ENCODE measurements at regions not wholly inside any gene's neighbourhood (a gene's known extent, or its start where the extent isn't known, plus 50 kb on each side); places are given as distances from the start of the nearest gene placed in this dataset.

DNA sequence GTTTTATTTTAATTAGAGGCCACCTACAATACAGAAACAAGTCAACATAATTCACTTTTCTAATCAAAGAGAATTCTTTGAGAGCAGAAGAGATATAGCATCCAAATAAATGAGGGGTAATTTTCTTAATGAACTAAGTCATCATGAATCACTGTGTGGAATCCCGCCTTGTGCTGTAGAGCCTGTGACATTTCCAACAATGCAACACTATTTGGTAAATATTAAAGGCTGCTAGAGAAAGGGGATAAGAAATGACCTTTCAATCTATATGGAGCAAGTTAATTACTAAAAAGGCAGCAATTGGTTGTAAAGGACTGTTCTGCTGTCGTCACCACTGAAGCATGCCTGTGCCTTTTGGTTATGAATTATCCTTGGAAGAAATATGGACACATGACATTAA is 345.7 kb upstream of the MAF start:
- no peak for TF ChIP-seq EZH2 (IDR thresholded peaks at IDR 0.05; ENCODE audit: borderline replicate concordance, low read depth, low read length, poor library complexity, severe bottlenecking)
- TF ChIP-seq, protein P1, sequence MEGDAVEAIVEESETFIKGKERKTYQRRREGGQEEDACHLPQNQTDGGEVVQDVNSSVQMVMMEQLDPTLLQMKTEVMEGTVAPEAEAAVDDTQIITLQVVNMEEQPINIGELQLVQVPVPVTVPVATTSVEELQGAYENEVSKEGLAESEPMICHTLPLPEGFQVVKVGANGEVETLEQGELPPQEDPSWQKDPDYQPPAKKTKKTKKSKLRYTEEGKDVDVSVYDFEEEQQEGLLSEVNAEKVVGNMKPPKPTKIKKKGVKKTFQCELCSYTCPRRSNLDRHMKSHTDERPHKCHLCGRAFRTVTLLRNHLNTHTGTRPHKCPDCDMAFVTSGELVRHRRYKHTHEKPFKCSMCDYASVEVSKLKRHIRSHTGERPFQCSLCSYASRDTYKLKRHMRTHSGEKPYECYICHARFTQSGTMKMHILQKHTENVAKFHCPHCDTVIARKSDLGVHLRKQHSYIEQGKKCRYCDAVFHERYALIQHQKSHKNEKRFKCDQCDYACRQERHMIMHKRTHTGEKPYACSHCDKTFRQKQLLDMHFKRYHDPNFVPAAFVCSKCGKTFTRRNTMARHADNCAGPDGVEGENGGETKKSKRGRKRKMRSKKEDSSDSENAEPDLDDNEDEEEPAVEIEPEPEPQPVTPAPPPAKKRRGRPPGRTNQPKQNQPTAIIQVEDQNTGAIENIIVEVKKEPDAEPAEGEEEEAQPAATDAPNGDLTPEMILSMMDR (conservative IDR thresholded peaks at IDR 0.05; ENCODE audit: low read depth, low read length): no peak
